ENCODE measurements at regions not wholly inside any gene's neighbourhood (a gene's known extent, or its start where the extent isn't known, plus 50 kb on each side); places are given as distances from the start of the nearest gene placed in this dataset.

DNA sequence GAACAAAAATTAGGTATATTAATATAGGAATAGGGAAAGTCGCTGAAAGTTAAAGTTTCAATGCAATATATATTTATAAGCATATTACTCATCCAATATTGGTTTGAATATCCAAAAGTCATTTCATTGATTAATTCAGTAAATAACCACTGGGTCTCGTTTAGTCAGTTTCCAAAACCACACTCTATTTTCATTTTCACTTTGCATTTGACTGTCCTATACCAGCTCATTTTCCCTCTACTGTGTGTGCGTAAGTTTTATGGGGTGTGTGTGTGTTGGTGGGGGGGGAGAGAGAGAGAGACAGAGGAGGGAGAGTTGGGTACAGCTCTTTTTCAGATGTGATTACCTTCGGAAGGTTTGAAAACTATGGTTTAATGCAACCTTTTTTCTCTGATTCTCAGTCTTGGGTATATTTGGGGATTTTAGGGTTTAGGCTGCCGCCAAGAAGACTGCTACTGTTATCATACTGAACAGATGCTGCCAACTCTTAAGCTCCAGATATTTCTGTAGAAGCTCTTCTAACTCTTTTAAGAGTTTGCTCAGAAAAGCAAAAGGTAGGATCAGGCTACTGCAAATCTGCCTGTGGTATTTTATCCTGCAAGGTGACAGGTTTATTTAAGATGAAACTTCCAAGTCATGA is 1427.4 kb downstream of the PCDH7 start:
- no peak overlapping the region for H3K27ac ChIP-seq (ENCODE audit: low read depth, low read length, poor library complexity, severe bottlenecking)
- H3K9me3 ChIP-seq (ENCODE audit: low read length) = no peaks in the 10 kb centered on the region

DNA sequence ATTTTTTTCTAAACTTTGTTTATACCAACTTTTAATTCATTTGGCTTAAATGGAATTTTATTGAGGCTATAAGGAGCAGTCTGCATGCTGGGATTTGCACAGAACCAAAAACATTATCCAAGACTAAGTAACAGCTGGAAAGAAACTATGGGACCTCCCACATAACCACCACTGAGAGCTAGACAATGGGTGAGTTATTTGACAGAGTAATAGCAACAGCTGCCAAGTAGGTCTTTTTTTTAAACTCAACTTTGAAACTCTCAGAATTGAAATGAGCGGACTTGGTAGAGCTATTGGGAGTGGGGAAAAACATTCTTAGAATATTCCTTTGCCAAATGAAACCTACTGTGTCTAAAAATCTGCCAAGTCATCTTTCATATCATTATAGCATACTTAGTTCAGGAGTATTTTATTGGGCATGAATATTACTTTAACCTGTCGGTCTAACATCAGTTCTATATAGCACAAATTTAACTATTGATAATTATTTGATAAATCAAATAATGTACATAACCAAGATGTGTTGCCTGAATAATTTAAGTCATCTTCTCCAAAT is 1428.0 kb downstream of the PCDH7 start:
- Histone ChIP-seq H3K4me3 (ENCODE audit: low read depth, low read length, poor library complexity, severe bottlenecking) (peak overlapping the region; percentile 37), H4K20me1 (ENCODE audit: insufficient read depth, low read length) (no peaks in the 10 kb centered on the region), H3K79me2 (ENCODE audit: insufficient read depth, low read length) (no peaks in the 10 kb centered on the region), H3F3A (ENCODE audit: insufficient read depth, low read length) (no peaks in the 10 kb centered on the region), H3K4me2 (ENCODE audit: low read length) (peak overlapping the region; percentile 53), H3K4me1 (ENCODE audit: insufficient read depth, low read length, severe bottlenecking) (peaks cover 15% of the 10 kb centered on the region), H3K27ac (ENCODE audit: low read depth, low read length, poor library complexity, severe bottlenecking) (no peak overlapping the region), H3K36me3 (ENCODE audit: insufficient read depth, low read length) (no peaks in the 10 kb centered on the region), H3K9me3 (ENCODE audit: low read length) (no peaks in the 10 kb centered on the region), H3K9me2 (ENCODE audit: low read depth, low read length) (no peaks in the 10 kb centered on the region), H3K9ac (ENCODE audit: low read length) (peak overlapping the region; percentile 20; the same call in 1 of the 2 replicates), H2AFZ (ENCODE audit: low read length) (no peak overlapping the region), H3K27me3 (ENCODE audit: insufficient read depth, low read length) (no peaks in the 10 kb centered on the region)
- TF ChIP-seq EZH2 (IDR thresholded peaks at IDR 0.05; ENCODE audit: borderline replicate concordance, low read length) = no peak
- TF ChIP-seq, protein P1, sequence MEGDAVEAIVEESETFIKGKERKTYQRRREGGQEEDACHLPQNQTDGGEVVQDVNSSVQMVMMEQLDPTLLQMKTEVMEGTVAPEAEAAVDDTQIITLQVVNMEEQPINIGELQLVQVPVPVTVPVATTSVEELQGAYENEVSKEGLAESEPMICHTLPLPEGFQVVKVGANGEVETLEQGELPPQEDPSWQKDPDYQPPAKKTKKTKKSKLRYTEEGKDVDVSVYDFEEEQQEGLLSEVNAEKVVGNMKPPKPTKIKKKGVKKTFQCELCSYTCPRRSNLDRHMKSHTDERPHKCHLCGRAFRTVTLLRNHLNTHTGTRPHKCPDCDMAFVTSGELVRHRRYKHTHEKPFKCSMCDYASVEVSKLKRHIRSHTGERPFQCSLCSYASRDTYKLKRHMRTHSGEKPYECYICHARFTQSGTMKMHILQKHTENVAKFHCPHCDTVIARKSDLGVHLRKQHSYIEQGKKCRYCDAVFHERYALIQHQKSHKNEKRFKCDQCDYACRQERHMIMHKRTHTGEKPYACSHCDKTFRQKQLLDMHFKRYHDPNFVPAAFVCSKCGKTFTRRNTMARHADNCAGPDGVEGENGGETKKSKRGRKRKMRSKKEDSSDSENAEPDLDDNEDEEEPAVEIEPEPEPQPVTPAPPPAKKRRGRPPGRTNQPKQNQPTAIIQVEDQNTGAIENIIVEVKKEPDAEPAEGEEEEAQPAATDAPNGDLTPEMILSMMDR (IDR thresholded peaks at IDR 0.05; ENCODE audit: low read length) = no peak

More for the DNA sequence above, 1427.4 kb downstream of the PCDH7 start:
- Histone ChIP-seq H3F3A (ENCODE audit: insufficient read depth, low read length) (no peaks in the 10 kb centered on the region), H3K27me3 (ENCODE audit: insufficient read depth, low read length) (no peaks in the 10 kb centered on the region), H3K4me3 (ENCODE audit: low read depth, low read length, poor library complexity, severe bottlenecking) (peak overlapping the region; percentile 37), H3K36me3 (ENCODE audit: insufficient read depth, low read length) (no peaks in the 10 kb centered on the region), H2AFZ (ENCODE audit: low read length) (no peak overlapping the region), H3K4me1 (ENCODE audit: insufficient read depth, low read length, severe bottlenecking) (peaks cover 15% of the 10 kb centered on the region), H3K9me2 (ENCODE audit: low read depth, low read length) (no peaks in the 10 kb centered on the region), H3K9ac (ENCODE audit: low read length) (peak overlapping the region; percentile 20; the same call in 1 of the 2 replicates), H3K79me2 (ENCODE audit: insufficient read depth, low read length) (no peaks in the 10 kb centered on the region), H3K4me2 (ENCODE audit: low read length) (peak overlapping the region; percentile 53), H4K20me1 (ENCODE audit: insufficient read depth, low read length) (no peaks in the 10 kb centered on the region)
- TF ChIP-seq, protein P1 (IDR thresholded peaks at IDR 0.05; ENCODE audit: low read length) = no peak
- no peak for TF ChIP-seq EZH2 (IDR thresholded peaks at IDR 0.05; ENCODE audit: borderline replicate concordance, low read length)

DNA sequence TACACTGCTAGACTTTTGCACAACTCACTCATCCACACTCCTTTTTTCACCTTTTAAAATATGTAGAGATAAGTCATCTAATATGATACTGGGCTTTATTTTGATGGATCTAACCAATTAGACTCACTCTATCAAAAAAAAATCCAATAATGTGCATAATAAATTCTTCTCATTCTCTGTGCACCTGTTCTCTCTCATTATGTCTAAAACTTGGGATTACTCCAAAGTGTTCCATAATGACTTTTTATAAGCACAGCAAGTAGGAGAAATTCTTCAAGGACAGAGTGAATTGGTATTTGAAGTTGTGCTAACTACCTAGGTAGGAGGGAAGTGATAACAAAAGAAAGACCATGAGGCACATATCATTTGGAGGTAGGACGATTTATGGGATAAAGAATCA is 1438.8 kb downstream of the PCDH7 start:
- Histone ChIP-seq H2AFZ (ENCODE audit: low read length) (no peak overlapping the region), H4K20me1 (ENCODE audit: insufficient read depth, low read length) (no peaks in the 10 kb centered on the region)

More for the DNA sequence above, 1438.8 kb downstream of the PCDH7 start:
- H3K4me3 ChIP-seq (ENCODE audit: low read depth, low read length, poor library complexity, severe bottlenecking) = no peak overlapping the region
- no peaks in the 10 kb centered on the region for H3F3A ChIP-seq (ENCODE audit: insufficient read depth, low read length)
- no peak overlapping the region for H3K4me2 ChIP-seq (ENCODE audit: low read length)
- no peak for TF ChIP-seq EZH2 (IDR thresholded peaks at IDR 0.05; ENCODE audit: borderline replicate concordance, low read length)
- TF ChIP-seq, protein P1 (IDR thresholded peaks at IDR 0.05; ENCODE audit: low read length) = no peak
- H3K79me2 ChIP-seq (ENCODE audit: insufficient read depth, low read length) = no peaks in the 10 kb centered on the region
- no peak overlapping the region for H3K9ac ChIP-seq (ENCODE audit: low read length)
- H3K9me3 ChIP-seq (ENCODE audit: low read length) = no peaks in the 10 kb centered on the region
- H3K9me2 ChIP-seq (ENCODE audit: low read depth, low read length) = no peaks in the 10 kb centered on the region
- no peaks in the 10 kb centered on the region for H3K36me3 ChIP-seq (ENCODE audit: insufficient read depth, low read length)
- no peaks in the 10 kb centered on the region for H3K4me1 ChIP-seq (ENCODE audit: insufficient read depth, low read length, severe bottlenecking)
- H3K27me3 ChIP-seq (ENCODE audit: insufficient read depth, low read length) = no peaks in the 10 kb centered on the region
- no peak overlapping the region for H3K27ac ChIP-seq (ENCODE audit: low read depth, low read length, poor library complexity, severe bottlenecking)

Measured in OCI-LY1 (cell line).